ENCODE measurements at regions not wholly inside any gene's neighbourhood (a gene's known extent, or its start where the extent isn't known, plus 50 kb on each side); places are given as distances from the start of the nearest gene placed in this dataset.

DNA sequence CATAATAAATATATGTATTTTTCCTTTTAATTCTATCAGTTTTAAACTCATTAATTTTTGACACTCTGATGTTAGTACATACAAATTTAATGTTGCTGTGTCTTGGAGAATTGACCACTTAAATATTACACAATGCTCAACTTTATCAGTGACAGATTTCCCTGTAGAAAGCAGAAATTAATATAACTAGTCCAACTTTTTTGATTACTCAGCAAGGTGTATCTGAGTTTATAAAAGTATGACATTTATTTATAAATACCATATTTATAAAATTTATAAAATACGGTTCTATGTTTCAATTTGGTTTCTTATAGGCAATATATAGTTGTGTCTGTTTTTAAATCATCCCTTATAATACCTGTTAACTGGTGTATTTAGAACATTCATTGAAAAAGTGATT lies 350.0 kb upstream of the EYS start:
- Histone ChIP-seq H2BK120ac (ENCODE audit: low read depth, low read length) (no peak overlapping the region), H2AFZ (ENCODE audit: low read length) (no peak overlapping the region), H2AK5ac (ENCODE audit: low read depth, low read length) (no peak overlapping the region), H4K91ac (ENCODE audit: low read depth, low read length, poor library complexity) (no peak overlapping the region), H3K36me3 (replicated peaks in 1 of 2; ENCODE audit: control insufficient read depth in 2 of 2, insufficient read depth in 2 of 2, low read length in 2 of 2) (no peaks in the 10 kb centered on the region), H3K9me3 (replicated peaks in 1 of 2; ENCODE audit: control insufficient read depth in 2 of 2, insufficient read depth in 1 of 2, low read depth in 1 of 2, low read length in 2 of 2) (no peaks in the 10 kb centered on the region), H2BK12ac (ENCODE audit: low read length) (no peak overlapping the region), H3K9ac (ENCODE audit: low read depth, low read length, poor library complexity) (no peak overlapping the region), H3K79me1 (ENCODE audit: low read depth, low read length) (no peaks in the 10 kb centered on the region), H2BK15ac (ENCODE audit: low read length) (no peak overlapping the region), H3K27ac (replicated peaks; ENCODE audit: low read length) (no peak overlapping the region), H3K23ac (ENCODE audit: low read depth, low read length, poor library complexity) (no peak overlapping the region), H3K4me2 (ENCODE audit: insufficient read depth, low read length, poor library complexity, severe bottlenecking) (no peak overlapping the region), H3K27me3 (ENCODE audit: control insufficient read depth in 3 of 3, insufficient read depth in 3 of 3, low read depth in 1 of 3, low read length in 3 of 3) (no peaks in the 10 kb centered on the region), H3K14ac (ENCODE audit: low read length) (no peak overlapping the region), H2BK5ac (ENCODE audit: low read length) (no peak overlapping the region), H4K8ac (ENCODE audit: low read depth, low read length) (no peak overlapping the region), H3K4ac (ENCODE audit: low read length) (no peak overlapping the region), H3K4me1 (ENCODE audit: control insufficient read depth in 2 of 2, insufficient read depth in 1 of 2, low read depth in 1 of 2, low read length in 2 of 2) (no peaks in the 10 kb centered on the region), H3K18ac (ENCODE audit: low read length) (no peak overlapping the region), H3K4me3 (ENCODE audit: low read length in 2 of 2) (no peak overlapping the region)
- WGBS, 2 donors (ENCODE audit: extremely low coverage in 2 of 2, insufficient read length in 2 of 2, insufficient replicate concordance in 1 of 2): no CpG with 5 or more reads among the region's 1 CpG
- no peak for DNase-seq (ENCODE audit: low spot score)

DNA sequence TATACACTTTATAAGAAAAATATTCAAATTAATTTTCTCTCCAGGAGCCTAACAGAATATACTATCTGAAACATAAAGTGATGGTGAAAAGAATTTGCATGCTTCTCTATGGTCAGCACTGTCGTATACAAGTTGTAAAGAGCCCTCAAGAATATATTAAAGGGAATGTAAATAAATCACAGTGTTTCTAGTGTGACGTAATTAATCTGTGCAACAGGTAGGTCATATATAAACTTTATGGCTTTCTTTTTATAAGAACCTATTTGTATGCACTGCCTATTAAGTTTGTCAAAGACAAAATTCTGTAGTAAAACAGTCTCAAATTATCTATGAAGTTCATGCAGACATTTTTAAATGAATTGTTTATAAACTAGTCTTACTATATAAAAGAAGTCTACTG lies 347.9 kb upstream of the EYS start:
- H2BK120ac ChIP-seq (ENCODE audit: low read depth, low read length): no peak overlapping the region
- H3K4me3 ChIP-seq (ENCODE audit: low read length in 2 of 2): no peak overlapping the region
- no peak overlapping the region for H3K14ac ChIP-seq (ENCODE audit: low read length)
- no peaks in the 10 kb centered on the region for H3K9me3 ChIP-seq (replicated peaks in 1 of 2; ENCODE audit: control insufficient read depth in 2 of 2, insufficient read depth in 1 of 2, low read depth in 1 of 2, low read length in 2 of 2)
- H2AK5ac ChIP-seq (ENCODE audit: low read depth, low read length): no peak overlapping the region
- H3K79me1 ChIP-seq (ENCODE audit: low read depth, low read length): no peaks in the 10 kb centered on the region
- no peaks in the 10 kb centered on the region for H3K4me1 ChIP-seq (ENCODE audit: control insufficient read depth in 2 of 2, insufficient read depth in 1 of 2, low read depth in 1 of 2, low read length in 2 of 2)
- H3K36me3 ChIP-seq (replicated peaks in 1 of 2; ENCODE audit: control insufficient read depth in 2 of 2, insufficient read depth in 2 of 2, low read length in 2 of 2): no peaks in the 10 kb centered on the region
- H3K27ac ChIP-seq (replicated peaks; ENCODE audit: low read length): no peak overlapping the region
- no peak overlapping the region for H3K9ac ChIP-seq (ENCODE audit: low read depth, low read length, poor library complexity)
- WGBS, 2 donors (ENCODE audit: extremely low coverage in 2 of 2, insufficient read length in 2 of 2, insufficient replicate concordance in 1 of 2): no CpG with 5 or more reads among the region's 2 CpGs
- no peak overlapping the region for H2AFZ ChIP-seq (ENCODE audit: low read length)
- H2BK12ac ChIP-seq (ENCODE audit: low read length): no peak overlapping the region
- H3K4ac ChIP-seq (ENCODE audit: low read length): no peak overlapping the region
- DNase-seq (ENCODE audit: low spot score): no peak
- H3K27me3 ChIP-seq (ENCODE audit: control insufficient read depth in 3 of 3, insufficient read depth in 3 of 3, low read depth in 1 of 3, low read length in 3 of 3): no peaks in the 10 kb centered on the region
- no peak overlapping the region for H3K23ac ChIP-seq (ENCODE audit: low read depth, low read length, poor library complexity)
- no peak overlapping the region for H3K18ac ChIP-seq (ENCODE audit: low read length)
- no peak overlapping the region for H2BK15ac ChIP-seq (ENCODE audit: low read length)
- H4K8ac ChIP-seq (ENCODE audit: low read depth, low read length): no peak overlapping the region
- no peak overlapping the region for H4K91ac ChIP-seq (ENCODE audit: low read depth, low read length, poor library complexity)
- H2BK5ac ChIP-seq (ENCODE audit: low read length): no peak overlapping the region
- H3K4me2 ChIP-seq (ENCODE audit: insufficient read depth, low read length, poor library complexity, severe bottlenecking): no peak overlapping the region

DNA sequence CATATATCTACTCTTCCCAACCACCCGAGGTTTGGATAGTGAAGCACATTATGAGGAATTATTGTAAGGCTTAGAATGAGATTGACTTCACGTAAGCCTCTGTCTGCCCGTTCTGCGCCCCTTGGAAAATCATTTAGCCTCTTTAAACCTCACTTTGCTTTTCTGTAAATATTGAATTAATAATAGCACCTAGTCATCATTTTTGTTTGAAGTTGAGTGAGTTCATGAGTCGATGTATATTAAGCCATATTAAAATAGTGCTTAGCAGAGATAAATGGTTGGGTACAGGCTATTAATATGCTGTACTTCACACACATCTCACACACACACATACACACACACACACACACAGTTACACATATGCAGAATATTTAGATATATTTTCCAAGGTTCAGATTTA lies 344.8 kb upstream of the EYS start:
- no peak overlapping the region for H3K27ac ChIP-seq (replicated peaks; ENCODE audit: low read length)
- no peaks in the 10 kb centered on the region for H3K36me3 ChIP-seq (replicated peaks in 1 of 2; ENCODE audit: control insufficient read depth in 2 of 2, insufficient read depth in 2 of 2, low read length in 2 of 2)
- H3K4me1 ChIP-seq (ENCODE audit: control insufficient read depth in 2 of 2, insufficient read depth in 1 of 2, low read depth in 1 of 2, low read length in 2 of 2): no peaks in the 10 kb centered on the region
- DNase-seq (ENCODE audit: low spot score): no peak
- no peak overlapping the region for H2AK5ac ChIP-seq (ENCODE audit: low read depth, low read length)
- no peak overlapping the region for H2BK120ac ChIP-seq (ENCODE audit: low read depth, low read length)
- H2BK12ac ChIP-seq (ENCODE audit: low read length): no peak overlapping the region
- no peak overlapping the region for H3K4me2 ChIP-seq (ENCODE audit: insufficient read depth, low read length, poor library complexity, severe bottlenecking)
- H3K27me3 ChIP-seq (ENCODE audit: control insufficient read depth in 3 of 3, insufficient read depth in 3 of 3, low read depth in 1 of 3, low read length in 3 of 3): no peaks in the 10 kb centered on the region
- H3K4me3 ChIP-seq (ENCODE audit: low read length in 2 of 2): no peak overlapping the region
- H3K18ac ChIP-seq (ENCODE audit: low read length): no peak overlapping the region
- H3K4ac ChIP-seq (ENCODE audit: low read length): no peak overlapping the region
- no peak overlapping the region for H4K8ac ChIP-seq (ENCODE audit: low read depth, low read length)
- no CpG with 5 or more reads among the region's 5 CpGs for WGBS, 2 donors (ENCODE audit: extremely low coverage in 2 of 2, insufficient read length in 2 of 2, insufficient replicate concordance in 1 of 2)
- no peak overlapping the region for H4K91ac ChIP-seq (ENCODE audit: low read depth, low read length, poor library complexity)
- H3K14ac ChIP-seq (ENCODE audit: low read length): no peak overlapping the region
- H2BK15ac ChIP-seq (ENCODE audit: low read length): no peak overlapping the region
- H3K9me3 ChIP-seq (replicated peaks in 1 of 2; ENCODE audit: control insufficient read depth in 2 of 2, insufficient read depth in 1 of 2, low read depth in 1 of 2, low read length in 2 of 2): no peaks in the 10 kb centered on the region
- no peaks in the 10 kb centered on the region for H3K79me1 ChIP-seq (ENCODE audit: low read depth, low read length)
- no peak overlapping the region for H3K9ac ChIP-seq (ENCODE audit: low read depth, low read length, poor library complexity)
- no peak overlapping the region for H2BK5ac ChIP-seq (ENCODE audit: low read length)
- H2AFZ ChIP-seq (ENCODE audit: low read length): no peak overlapping the region
- H3K23ac ChIP-seq (ENCODE audit: low read depth, low read length, poor library complexity): no peak overlapping the region

DNA sequence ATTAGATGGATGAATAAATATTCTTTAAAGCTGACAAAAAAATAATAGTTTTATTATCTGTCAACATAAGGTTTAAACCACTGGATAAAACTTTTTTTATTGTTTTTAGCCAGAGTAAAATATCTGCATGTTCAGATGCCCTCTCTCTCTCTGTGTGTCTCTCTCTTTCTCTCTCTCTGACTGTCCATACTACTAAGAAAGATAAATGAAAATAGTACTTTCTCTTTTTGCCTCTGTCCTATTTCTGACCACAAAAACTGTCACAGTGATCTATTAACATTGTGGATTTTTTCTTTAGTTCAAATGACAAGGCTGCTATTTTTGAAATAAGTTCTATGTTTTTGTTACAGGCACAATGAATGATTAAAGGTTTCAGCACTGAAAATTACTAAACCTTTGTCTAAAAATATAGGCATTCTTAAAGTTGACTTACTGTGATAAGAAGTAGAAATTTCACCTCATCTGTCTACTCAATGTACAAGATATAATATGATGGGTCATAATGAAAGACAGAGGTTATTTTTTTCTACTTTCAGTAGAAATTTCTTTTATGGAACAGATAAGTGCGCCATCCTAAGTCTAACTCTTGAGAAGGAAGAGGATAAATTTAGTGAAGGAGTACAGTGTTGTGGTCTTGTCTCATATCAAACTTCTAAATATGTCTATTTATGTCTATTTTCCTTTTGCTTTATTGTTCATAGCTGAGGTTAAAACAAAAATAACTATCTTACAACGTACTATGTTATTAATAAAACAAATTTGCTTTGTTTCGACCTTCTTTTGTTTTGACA lies 341.9 kb upstream of the EYS start:
- no peaks in the 10 kb centered on the region for H3K36me3 ChIP-seq (replicated peaks in 1 of 2; ENCODE audit: control insufficient read depth in 2 of 2, insufficient read depth in 2 of 2, low read length in 2 of 2)
- DNase-seq (ENCODE audit: low spot score): no peak
- no peak overlapping the region for H3K23ac ChIP-seq (ENCODE audit: low read depth, low read length, poor library complexity)
- H2AK5ac ChIP-seq (ENCODE audit: low read depth, low read length): no peak overlapping the region
- H3K79me1 ChIP-seq (ENCODE audit: low read depth, low read length): no peaks in the 10 kb centered on the region
- no peak overlapping the region for H2BK5ac ChIP-seq (ENCODE audit: low read length)
- no peak overlapping the region for H2BK12ac ChIP-seq (ENCODE audit: low read length)
- H2BK120ac ChIP-seq (ENCODE audit: low read depth, low read length): no peak overlapping the region
- no peak overlapping the region for H3K9ac ChIP-seq (ENCODE audit: low read depth, low read length, poor library complexity)
- H3K4me2 ChIP-seq (ENCODE audit: insufficient read depth, low read length, poor library complexity, severe bottlenecking): no peak overlapping the region
- H3K14ac ChIP-seq (ENCODE audit: low read length): no peak overlapping the region
- no peak overlapping the region for H2BK15ac ChIP-seq (ENCODE audit: low read length)
- no peak overlapping the region for H3K27ac ChIP-seq (replicated peaks; ENCODE audit: low read length)
- H3K4me3 ChIP-seq (ENCODE audit: low read length in 2 of 2): no peak overlapping the region
- no peak overlapping the region for H3K18ac ChIP-seq (ENCODE audit: low read length)
- WGBS, 2 donors (ENCODE audit: extremely low coverage in 2 of 2, insufficient read length in 2 of 2, insufficient replicate concordance in 1 of 2): no CpG with 5 or more reads among the region's 3 CpGs
- H3K27me3 ChIP-seq (ENCODE audit: control insufficient read depth in 3 of 3, insufficient read depth in 3 of 3, low read depth in 1 of 3, low read length in 3 of 3): no peaks in the 10 kb centered on the region
- H4K91ac ChIP-seq (ENCODE audit: low read depth, low read length, poor library complexity): no peak overlapping the region
- no peak overlapping the region for H2AFZ ChIP-seq (ENCODE audit: low read length)
- no peaks in the 10 kb centered on the region for H3K9me3 ChIP-seq (replicated peaks in 1 of 2; ENCODE audit: control insufficient read depth in 2 of 2, insufficient read depth in 1 of 2, low read depth in 1 of 2, low read length in 2 of 2)
- H4K8ac ChIP-seq (ENCODE audit: low read depth, low read length): no peak overlapping the region
- no peaks in the 10 kb centered on the region for H3K4me1 ChIP-seq (ENCODE audit: control insufficient read depth in 2 of 2, insufficient read depth in 1 of 2, low read depth in 1 of 2, low read length in 2 of 2)
- H3K4ac ChIP-seq (ENCODE audit: low read length): no peak overlapping the region

Measured in neuronal stem cell (in vitro differentiated cells).